Stromal cell of bone marrow (primary cell): ENCODE measurements at regions not wholly inside any gene's neighbourhood (a gene's known extent, or its start where the extent isn't known, plus 50 kb on each side); places are given as distances from the start of the nearest gene placed in this dataset.

Experiments
- DNase-seq: peaks from one replicate; pipeline ENCODE4 v3.0.0-alpha.2; 2012; ENCODE audit warnings: low read depth

DNA sequence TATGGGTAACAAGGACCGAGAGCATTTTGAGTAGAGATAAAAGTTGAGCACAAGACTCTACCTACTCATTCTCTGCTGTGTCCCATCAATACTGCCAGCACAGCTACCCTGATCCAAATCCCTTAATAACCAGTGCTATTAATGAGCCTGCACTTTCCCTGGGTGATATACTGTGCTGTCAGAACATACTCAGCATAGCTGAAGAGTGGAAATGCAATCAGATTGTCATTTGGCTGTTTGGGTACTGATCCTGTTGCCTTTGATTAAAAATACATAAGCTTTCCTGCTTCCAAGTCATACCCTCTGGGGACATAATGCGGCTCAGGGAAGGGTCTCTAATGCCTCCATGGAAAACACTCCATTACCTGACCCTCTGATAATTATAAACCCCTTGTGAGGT, 917.5 kb downstream of the SQOR start:
- DNase-seq: no peak

GRCh38 chr15:46555547-46555946, 920.7 kb downstream of the SQOR start:
- DNase-seq: no peak

DNA sequence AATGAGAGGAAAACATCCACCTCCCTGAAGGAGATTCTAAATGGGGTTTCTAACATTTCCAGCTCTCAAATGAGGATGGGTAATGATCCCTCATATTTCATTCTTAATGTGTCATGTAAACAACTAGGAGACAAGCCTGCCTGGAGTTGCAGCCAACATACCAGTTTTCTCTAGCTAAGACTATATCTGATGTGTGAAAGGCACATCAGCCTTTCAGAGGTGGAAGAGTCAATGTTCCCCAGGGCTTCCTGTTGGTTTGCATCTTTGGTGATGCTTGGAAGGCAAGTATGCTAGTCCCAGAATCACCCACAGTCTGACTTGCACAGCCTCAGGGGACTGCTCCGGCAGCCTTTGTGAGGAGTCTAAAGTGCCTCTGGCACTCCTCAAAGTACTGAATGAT, 921.2 kb downstream of the SQOR start:
- DNase-seq: no peak

DNA sequence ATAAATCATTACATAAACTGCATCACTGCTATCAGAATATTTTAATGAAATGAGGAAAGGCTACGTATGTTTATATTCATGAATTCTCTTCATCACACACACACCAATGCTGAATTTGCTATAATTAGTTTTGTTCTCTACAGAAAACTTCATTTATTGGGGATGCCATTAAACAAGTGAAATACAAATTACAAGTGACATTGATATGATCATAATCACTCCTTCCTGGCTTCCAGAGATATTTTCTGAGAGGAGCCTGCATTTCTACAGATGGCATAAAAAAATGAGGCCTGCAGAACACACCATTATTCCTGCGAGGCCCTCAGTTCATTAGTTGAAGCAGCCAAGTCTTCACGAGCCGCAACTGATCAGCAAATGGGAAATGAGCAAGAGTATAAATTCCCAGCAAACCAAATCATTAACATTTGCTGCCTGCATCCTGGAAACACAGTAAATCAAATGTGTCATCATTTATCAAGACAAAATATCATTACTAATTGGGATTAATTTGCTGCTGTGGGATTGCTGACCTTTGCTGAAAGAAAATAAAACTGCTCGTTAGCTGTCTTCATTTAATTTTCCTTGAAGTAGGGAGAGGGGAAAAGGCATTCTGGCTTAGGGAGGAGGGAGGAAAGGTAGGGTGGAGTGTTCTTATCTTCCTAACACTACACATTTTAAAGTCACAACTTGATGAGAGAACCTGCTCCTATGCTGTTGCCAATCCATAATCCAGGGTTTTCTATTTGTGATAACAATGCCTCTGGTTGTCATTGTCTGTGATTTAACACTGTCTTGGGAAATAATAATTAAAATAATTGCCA, 921.9 kb downstream of the SQOR start:
- no peak for DNase-seq

GRCh38 chr15:46567968-46568367, 933.1 kb downstream of the SQOR start:
- no peak for DNase-seq

DNA sequence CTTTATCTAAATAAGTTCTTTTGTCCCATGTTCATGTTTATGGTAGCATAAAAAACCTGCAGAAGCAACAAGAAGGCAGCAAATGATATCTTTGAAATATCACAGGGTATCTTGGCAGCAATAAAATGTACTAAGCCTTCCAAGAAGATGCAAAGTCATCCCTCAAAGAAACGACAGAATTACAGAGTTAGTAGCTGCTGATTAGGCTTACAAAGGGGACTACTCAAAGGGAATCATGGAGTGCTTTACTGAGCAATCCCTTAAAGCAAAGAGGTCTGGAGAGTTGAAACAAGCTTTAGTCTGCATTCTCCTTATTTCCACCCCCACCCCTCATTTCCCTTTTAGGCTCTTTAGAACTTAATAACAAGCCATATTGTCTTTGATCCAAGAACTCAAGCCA, 935.0 kb downstream of the SQOR start:
- DNase-seq: no peak

DNA sequence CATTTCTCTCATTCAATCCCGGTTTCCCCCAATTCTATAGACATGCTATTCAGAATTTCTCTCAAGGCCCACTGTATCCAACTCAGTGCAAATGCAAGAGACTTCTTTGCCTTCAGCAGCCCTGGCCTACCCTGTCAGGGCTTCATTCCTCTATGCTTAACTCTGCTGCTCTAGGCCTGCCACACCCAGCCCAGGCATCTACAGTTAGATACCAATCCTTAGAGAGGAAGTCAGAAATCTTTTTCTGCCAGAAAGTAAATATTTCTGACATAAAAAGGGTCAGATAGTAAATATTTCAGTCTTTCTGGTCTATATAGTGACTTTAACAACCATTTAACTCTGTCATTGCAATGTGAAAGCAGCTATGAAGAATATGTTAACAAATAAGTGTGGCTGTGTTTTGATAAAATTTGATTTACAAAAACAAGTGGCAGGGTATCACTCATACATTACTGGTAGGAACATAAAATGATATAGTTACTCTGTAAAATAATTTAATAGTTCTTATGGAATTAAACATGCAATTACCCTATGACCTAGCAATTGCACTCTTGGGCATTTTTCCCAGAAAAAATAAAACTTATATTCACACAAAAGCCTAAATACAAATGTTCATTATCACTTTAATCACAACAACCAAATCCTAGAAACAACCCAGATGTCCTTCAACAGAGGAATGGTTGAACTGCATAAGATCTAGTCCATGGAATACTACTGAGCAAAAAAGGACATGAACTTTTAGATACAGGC, 942.0 kb downstream of the SQOR start:
- DNase-seq: no peak

DNA sequence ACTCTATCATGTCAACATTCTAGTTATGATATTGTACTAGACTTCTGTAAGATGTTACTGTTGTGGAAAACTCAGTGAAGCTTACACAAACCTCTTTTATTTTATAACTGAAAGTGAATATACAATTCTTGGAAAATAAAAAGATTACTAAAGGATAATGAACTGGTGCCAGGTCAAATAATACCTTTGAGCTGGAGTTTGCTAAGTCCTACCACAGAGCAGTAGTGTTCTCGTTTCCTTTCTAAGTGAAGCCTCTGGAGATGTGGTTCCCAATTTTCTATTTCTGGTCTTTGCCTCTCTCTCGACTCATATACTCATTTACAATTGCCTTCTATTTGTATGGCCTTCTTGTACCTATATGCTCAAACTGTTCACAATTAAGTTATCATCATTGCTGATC, 942.9 kb downstream of the SQOR start:
- DNase-seq: no peak

DNA sequence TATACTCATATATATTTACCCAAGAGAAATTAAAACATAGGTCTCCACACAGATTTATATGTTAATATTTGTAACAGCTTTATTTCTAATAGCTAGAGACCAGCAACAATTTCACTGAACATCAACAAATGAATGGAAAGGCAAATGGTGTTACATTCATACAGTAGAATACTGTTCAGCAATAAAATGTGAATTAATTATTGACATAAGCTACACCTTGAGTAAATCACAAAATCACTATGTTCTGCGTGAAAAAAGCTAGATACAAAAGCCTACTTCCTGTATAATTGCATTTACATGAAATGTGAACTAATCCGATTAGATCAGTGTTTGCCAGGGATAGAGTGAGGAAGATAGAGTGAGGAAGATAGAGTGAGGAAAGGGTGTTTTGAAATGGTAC, 945.7 kb downstream of the SQOR start:
- DNase-seq: no peak

DNA sequence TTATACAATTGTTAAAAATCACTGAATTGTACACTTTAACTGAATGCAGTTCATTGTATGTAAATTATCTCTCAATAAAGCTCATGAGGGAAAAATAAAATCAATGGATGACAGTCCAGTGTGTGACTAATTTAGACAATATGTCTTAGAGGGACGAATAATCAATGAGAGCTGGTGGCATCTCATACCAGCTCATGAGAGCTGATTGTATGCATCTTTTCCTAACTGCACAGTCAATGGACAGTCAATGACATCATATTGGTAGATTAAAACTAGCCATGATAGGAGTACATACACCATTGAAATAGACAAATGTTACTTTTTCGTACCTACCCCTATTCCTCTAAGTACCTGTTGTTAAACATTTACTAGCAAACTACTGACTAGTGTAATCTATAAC, 946.1 kb downstream of the SQOR start:
- no peak for DNase-seq

DNA sequence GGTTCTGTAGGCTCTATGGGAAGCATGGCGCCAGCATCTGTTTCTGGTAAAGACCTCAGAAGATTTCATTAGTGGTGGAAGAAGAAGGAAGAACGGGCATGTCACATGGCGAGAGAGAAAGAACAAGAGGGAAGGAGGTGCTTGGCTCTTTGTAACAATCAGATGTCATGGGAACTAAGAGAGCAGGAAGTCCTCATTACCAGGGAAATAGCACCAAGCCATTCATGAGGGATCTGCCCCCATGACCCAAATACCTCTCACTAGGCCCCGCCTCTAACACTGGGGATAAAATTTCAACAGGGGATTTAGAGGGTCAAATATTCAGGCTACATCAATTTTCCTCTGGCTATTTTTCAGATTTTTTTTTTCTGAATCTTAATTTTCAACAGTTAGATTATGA, 954.3 kb downstream of the SQOR start:
- no peak for DNase-seq

GRCh38 chr15:46591462-46591861, 956.6 kb downstream of the SQOR start:
- DNase-seq: no peak

DNA sequence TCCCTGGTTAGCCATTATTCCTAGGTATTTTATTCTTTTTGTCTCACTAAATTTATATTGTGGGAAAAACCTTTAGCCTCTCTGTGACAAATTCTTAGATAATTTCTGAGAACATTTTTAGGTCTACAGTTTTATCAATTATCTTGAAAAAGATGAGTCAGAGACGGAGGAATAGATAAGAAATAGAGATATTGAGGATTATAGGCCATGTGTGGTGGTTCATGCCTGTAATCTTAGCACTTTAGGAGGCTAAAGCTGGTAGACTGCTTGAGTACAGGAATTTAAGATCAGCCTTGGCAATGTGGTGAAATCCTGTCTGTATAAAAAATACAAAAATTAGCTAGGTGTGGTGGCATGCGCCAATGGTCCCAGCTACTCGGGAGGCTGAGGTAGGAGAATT, 960.2 kb downstream of the SQOR start:
- no peak for DNase-seq

GRCh38 chr15:46607077-46607476, 972.2 kb downstream of the SQOR start:
- no peak for DNase-seq

DNA sequence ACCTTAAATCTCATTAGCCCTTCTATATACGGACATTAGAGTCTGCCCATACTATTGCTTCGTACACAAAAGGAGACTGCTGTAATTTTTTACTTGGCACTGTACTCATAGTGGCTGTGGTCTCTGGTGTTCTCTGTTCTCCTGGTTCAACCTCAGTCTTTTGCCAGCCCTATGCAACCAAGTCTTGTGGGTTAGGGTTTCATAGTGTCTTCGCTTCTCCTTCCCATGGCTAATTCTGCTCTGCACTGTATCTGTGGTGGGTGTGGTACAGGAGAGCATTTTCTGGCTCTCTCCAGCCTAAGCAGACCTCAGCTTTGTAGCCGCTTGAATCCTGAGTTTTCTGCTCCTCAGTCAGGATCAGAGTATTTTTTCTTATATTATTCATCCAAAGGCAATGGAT, 981.2 kb downstream of the SQOR start:
- no peak for DNase-seq

DNA sequence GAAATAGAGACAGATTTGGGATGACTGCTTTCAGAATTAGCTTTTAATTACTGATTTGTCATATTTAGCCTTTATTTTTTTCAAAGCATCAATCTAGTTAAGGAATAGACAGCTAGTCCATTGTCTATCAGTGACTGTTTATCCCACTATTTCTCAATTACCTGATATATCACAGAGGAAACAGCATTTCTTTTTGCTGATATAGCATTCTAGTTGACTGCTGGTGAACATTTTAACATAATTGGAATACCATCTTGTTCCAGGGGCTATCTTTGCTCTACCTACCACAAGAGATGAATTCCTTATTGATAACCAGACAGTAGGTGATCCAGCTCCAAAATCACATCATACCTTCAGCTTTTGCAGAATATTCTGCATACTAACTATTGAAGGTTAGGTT, 982.7 kb downstream of the SQOR start:
- DNase-seq: no peak

GRCh38 chr15:46618984-46619383, 984.2 kb downstream of the SQOR start:
- DNase-seq: no peak

DNA sequence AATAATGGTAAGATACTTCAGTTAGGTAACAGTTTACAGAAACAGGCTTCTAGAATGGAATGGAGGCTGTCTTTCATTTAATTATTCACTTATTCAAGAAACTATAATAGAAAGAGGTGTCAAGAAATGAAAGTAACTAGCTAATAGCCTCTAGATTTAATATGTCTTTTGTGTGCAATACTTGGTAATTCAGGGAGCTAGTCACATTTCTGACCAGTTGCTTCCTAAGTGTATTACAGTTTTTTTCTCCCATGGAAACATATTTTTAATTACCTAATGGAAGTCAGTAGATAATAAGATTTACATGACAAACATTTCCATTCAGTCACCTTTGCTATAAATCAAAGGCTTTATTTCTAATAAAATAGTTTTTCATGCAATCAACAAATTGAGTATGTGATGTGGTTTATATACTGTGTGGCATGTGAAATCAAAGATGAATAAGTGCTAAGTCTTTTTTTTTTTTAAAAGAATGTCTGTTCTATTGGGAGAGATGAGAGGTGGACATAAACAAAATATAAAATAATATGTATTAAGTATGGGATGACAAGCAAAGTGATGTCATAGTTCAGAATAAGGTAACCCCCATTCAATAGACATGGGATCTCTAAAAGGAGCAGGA, 985.7 kb downstream of the SQOR start:
- DNase-seq: no peak

GRCh38 chr15:46622851-46623250, 988.0 kb downstream of the SQOR start:
- DNase-seq: no peak

DNA sequence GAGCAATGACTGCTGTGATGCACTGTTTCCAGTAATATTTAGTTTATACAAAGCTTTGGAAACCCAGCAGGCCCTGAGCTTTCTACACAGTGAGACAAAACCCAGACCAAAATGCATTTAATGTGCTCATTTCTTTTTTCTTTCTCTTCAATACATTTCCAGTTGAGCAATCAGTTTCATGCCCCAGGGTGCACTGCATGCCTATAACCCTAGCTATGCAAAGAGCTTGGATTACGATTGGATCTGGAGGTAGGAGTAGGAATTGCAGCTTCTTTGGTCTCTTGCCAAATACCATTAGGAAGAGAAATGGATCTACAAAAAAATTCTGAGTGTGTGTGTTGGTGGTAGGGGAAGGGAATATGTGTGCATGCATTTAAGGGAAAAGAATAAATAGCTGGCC, 1001.4 kb downstream of the SQOR start:
- no peak for DNase-seq

- DNase-seq: no peak
Observed at GRCh38 chr15:46644501-46645481, 1010.0 kb downstream of the SQOR start.

DNA sequence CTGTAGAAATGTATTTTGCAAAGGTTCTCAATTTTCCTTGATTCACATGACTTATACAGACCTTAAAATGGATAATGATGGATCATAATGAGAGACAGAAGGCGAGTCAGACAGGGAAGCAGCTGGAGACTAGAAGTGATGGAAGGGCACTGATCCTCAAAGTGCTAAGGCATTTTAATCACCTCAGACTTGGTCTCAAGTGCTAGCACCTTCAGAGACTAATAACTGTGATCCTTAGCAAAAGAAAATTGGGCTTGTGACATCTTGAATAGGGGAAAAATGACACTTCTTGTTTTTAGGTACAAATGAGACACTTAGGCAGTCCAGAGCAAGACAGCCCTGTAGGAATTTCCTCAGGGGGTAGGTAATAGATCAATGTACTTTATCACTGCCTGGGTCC, 1011.7 kb downstream of the SQOR start:
- no peak for DNase-seq
